Hepatocyte (in vitro differentiated cells): ENCODE measurements at regions not wholly inside any gene's neighbourhood (a gene's known extent, or its start where the extent isn't known, plus 50 kb on each side); places are given as distances from the start of the nearest gene placed in this dataset.
"Not testable (repeated sequence)": the region's sequence is repeated elsewhere in the genome, so short reads cannot be mapped to it uniquely, and the experiment has no call there.

Experiments
- DNase-seq: peaks from one replicate; pipeline ENCODE4 v3.0.0-alpha.2; 2016; ENCODE audit warnings: low spot score
- H2AFZ ChIP-seq: fragments of 200-600 bp; sonication (generic); 2 replicates; pipeline ENCODE4 v1.6.0; 2016; ENCODE audit warnings: antibody characterized with exemption, mild to moderate bottlenecking
- H3K27ac ChIP-seq: fragments of 200-600 bp; sonication (generic); 2 replicates; pipeline ENCODE4 v1.5.1; 2016; ENCODE audit warnings: mild to moderate bottlenecking
- H3K27me3 ChIP-seq: fragments of 200-600 bp; sonication (generic); 2 replicates; pipeline ENCODE4 v1.6.1; 2016
- H3K36me3 ChIP-seq: fragments of 200-600 bp; sonication (generic); replicated peaks from 2 replicates; pipeline ENCODE4 v1.5.1; 2016; ENCODE audit warnings: low read depth; ENCODE audit not compliant: insufficient read depth
- H3K4me1 ChIP-seq: fragments of 200-600 bp; sonication (generic); 2 replicates; pipeline ENCODE4 v1.5.1; 2016; ENCODE audit warnings: mild to moderate bottlenecking, moderate library complexity; ENCODE audit not compliant: insufficient read depth
- H3K4me2 ChIP-seq: fragments of 200-600 bp; sonication (generic); 2 replicates; pipeline ENCODE4 v1.6.0; 2016
- H3K4me3 ChIP-seq: fragments of 200-600 bp; sonication (generic); 2 replicates; pipeline ENCODE4 v1.5.1; 2016; ENCODE audit warnings: mild to moderate bottlenecking
- H3K79me2 ChIP-seq: fragments of 200-600 bp; sonication (generic); 2 replicates; pipeline ENCODE4 v1.6.0; 2017; ENCODE audit warnings: mild to moderate bottlenecking
- H3K9me2 ChIP-seq: fragments of 200-600 bp; sonication (generic); replicated peaks from 2 replicates; pipeline ENCODE4 v1.6.0; 2017; ENCODE audit warnings: mild to moderate bottlenecking; ENCODE audit not compliant: insufficient read depth
- H3K9me3 ChIP-seq: fragments of 200-600 bp; sonication (generic); 2 replicates; pipeline ENCODE4 v1.5.1; 2016; ENCODE audit warnings: low read depth, mild to moderate bottlenecking
- H4K20me1 ChIP-seq: fragments of 200-600 bp; sonication (generic); 2 replicates; pipeline ENCODE4 v1.6.0; 2016; ENCODE audit warnings: mild to moderate bottlenecking; ENCODE audit not compliant: insufficient read depth, poor library complexity, severe bottlenecking
- EZH2 ChIP-seq: fragments of 200-600 bp; sonication (generic); IDR thresholded peaks from 2 replicates; pipeline ENCODE4 v1.6.1; 2016; ENCODE audit warnings: antibody characterized with exemption, mild to moderate bottlenecking, borderline replicate concordance
- EZH2phosphoT487 ChIP-seq: fragments of 200-600 bp; sonication (generic); IDR thresholded peaks from one replicate; pipeline ENCODE4 v1.6.1; 2018; ENCODE audit warnings: antibody characterized with exemption, mild to moderate bottlenecking, low read depth, moderate library complexity; ENCODE audit not compliant: unreplicated experiment, severe bottlenecking
- WGBS: methylation state at CpG from one replicate; pipeline ENCODE4 v1.1.6; 2016; ENCODE audit warnings: low lambda C conversion rate; ENCODE audit errors: missing lambda C conversion rate; 5-methylcytosine and 5-hydroxymethylcytosine counted together
- TF ChIP-seq, protein P1 (sequence below): fragments of 200-600 bp; sonication (generic); IDR thresholded peaks from 2 replicates; pipeline ENCODE4 v1.5.1; 2016; ENCODE audit warnings: antibody characterized with exemption, mild to moderate bottlenecking; ENCODE audit not compliant: poor library complexity

DNA sequence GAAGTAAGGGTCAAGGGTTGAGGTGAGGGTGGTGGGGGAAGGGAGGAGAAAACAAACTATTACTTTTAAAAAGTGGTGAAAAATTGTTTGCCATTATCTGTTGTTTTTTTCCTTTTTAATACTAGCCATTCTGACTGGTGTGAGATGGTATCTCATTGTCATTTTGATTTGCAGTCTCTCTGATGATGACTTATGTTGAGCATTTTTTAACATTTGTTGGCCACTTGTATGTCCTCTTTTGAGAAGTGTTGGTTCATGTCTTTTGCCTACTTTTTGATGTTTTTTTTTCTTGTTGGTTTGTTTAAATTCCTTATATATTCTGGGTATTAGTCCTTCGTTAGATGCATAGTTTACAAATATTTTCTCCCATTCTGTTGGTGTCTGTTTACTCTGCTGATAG lies 185.9 kb upstream of the ANKRD28 start:
- no peak overlapping the region for H2AFZ ChIP-seq
- H3K4me1 ChIP-seq = peaks cover 3% of the 10 kb centered on the region
- WGBS = 73% methylated on average over 1 of the region's 1 CpG

GRCh38 chr3:15989419-15989818 lies 185.1 kb upstream of the GALNT15 start:
- Histone ChIP-seq H3K4me3 (no peak overlapping the region), H3K9me3 (no peaks in the 10 kb centered on the region), H3K27me3 (no peaks in the 10 kb centered on the region), H3K9me2 (no peaks in the 10 kb centered on the region), H4K20me1 (no peaks in the 10 kb centered on the region), H3K27ac (no peak overlapping the region), H3K79me2 (no peaks in the 10 kb centered on the region), H3K4me2 (no peak overlapping the region), H3K36me3 (no peaks in the 10 kb centered on the region), H3K4me1 (no peaks in the 10 kb centered on the region), H2AFZ (no peak overlapping the region)
- DNase-seq = no peak
- 81% methylated on average over 1 of the region's 1 CpG for WGBS
- TF ChIP-seq EZH2 = no peak
- TF ChIP-seq EZH2phosphoT487 = no peak

More for the DNA sequence above, 185.9 kb upstream of the ANKRD28 start:
- Histone ChIP-seq H3K9me3 (no peaks in the 10 kb centered on the region), H3K4me2 (no peak overlapping the region), H3K27ac (no peak overlapping the region), H3K4me3 (no peak overlapping the region), H4K20me1 (no peaks in the 10 kb centered on the region), H3K36me3 (no peaks in the 10 kb centered on the region), H3K27me3 (no peaks in the 10 kb centered on the region), H3K79me2 (no peaks in the 10 kb centered on the region), H3K9me2 (no peaks in the 10 kb centered on the region)
- TF ChIP-seq EZH2 = no peak
- TF ChIP-seq, protein P1, sequence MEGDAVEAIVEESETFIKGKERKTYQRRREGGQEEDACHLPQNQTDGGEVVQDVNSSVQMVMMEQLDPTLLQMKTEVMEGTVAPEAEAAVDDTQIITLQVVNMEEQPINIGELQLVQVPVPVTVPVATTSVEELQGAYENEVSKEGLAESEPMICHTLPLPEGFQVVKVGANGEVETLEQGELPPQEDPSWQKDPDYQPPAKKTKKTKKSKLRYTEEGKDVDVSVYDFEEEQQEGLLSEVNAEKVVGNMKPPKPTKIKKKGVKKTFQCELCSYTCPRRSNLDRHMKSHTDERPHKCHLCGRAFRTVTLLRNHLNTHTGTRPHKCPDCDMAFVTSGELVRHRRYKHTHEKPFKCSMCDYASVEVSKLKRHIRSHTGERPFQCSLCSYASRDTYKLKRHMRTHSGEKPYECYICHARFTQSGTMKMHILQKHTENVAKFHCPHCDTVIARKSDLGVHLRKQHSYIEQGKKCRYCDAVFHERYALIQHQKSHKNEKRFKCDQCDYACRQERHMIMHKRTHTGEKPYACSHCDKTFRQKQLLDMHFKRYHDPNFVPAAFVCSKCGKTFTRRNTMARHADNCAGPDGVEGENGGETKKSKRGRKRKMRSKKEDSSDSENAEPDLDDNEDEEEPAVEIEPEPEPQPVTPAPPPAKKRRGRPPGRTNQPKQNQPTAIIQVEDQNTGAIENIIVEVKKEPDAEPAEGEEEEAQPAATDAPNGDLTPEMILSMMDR = no peak
- no peak for TF ChIP-seq EZH2phosphoT487
- DNase-seq = no peak

- not testable (repeated sequence) for H3K4me3 ChIP-seq, H2AFZ ChIP-seq, H3K4me2 ChIP-seq, H4K20me1 ChIP-seq, H3K4me1 ChIP-seq, DNase-seq, H3K9me3 ChIP-seq, H3K79me2 ChIP-seq, H3K36me3 ChIP-seq, H3K9me2 ChIP-seq, H3K27me3 ChIP-seq, H3K27ac ChIP-seq
- WGBS = 71% methylated on average over 7 of the region's 7 CpGs
These were observed 180.8 kb upstream of the GALNT15 start for GRCh38 chr3:15993660-15994059.

- not testable (repeated sequence) for DNase-seq, H3K27ac ChIP-seq, H3K36me3 ChIP-seq, H3K27me3 ChIP-seq, H3K4me1 ChIP-seq, H2AFZ ChIP-seq, H3K4me3 ChIP-seq, H3K9me2 ChIP-seq, H4K20me1 ChIP-seq, H3K4me2 ChIP-seq, H3K79me2 ChIP-seq, H3K9me3 ChIP-seq
- WGBS = 97% methylated on average over 17 of the region's 17 CpGs
These were observed 178.0 kb upstream of the GALNT15 start for GRCh38 chr3:15996496-15996895.

DNA sequence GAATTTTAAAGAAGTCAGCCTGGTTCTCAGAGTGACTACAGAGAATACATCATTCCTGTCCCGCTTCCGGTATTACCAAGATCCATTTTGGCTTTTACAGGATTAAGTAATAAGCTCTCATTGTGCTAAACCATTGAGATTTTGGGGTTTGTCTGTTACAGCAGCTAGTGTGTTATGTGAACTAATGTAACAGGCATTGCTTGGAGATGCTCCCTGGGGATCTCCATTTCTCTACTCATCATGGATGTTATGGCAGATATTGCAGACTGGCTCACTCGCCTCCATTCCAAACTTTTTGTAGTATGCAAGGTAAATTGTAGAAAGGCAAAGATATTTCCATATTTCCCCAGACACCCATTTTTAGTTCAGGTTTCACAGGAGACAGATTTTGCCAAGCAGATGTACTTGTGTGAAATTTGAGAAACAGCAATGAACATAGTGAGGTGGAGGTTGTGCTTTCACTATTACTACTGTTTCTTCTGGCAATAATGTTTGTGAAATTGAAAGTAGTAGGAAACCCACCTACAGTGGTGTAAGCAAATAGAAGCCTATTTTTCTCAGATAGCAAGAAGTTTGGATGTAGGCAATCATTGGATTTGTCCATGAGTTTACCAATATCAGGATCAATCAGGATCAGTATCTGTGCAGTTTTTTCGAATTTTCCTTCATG lies 177.1 kb upstream of the GALNT15 start:
- WGBS = 65% methylated on average over 4 of the region's 4 CpGs

More for the DNA sequence above, 177.1 kb upstream of the GALNT15 start:
- no peak overlapping the region for H3K4me3 ChIP-seq
- no peak overlapping the region for H3K4me2 ChIP-seq
- H2AFZ ChIP-seq = no peak overlapping the region
- no peaks in the 10 kb centered on the region for H4K20me1 ChIP-seq
- no peaks in the 10 kb centered on the region for H3K79me2 ChIP-seq
- H3K36me3 ChIP-seq = no peaks in the 10 kb centered on the region
- H3K27ac ChIP-seq = no peak overlapping the region
- no peaks in the 10 kb centered on the region for H3K9me3 ChIP-seq
- DNase-seq = no peak
- H3K9me2 ChIP-seq = no peaks in the 10 kb centered on the region
- TF ChIP-seq EZH2 = no peak
- TF ChIP-seq, protein P1 = no peak
- no peak for TF ChIP-seq EZH2phosphoT487
- H3K27me3 ChIP-seq = no peaks in the 10 kb centered on the region
- no peaks in the 10 kb centered on the region for H3K4me1 ChIP-seq
